Mucosa of rectum (tissue), 2 donors: ENCODE measurements at regions not wholly inside any gene's neighbourhood (a gene's known extent, or its start where the extent isn't known, plus 50 kb on each side); places are given as distances from the start of the nearest gene placed in this dataset.

Experiments
- H3K27ac ChIP-seq, 2 donors: one replicate each; pipeline ENCODE4 v1.7.0; 2013; ENCODE audit warnings: inconsistent platforms in 2 of 2, low read depth in 2 of 2, low read length in 2 of 2
- H3K27me3 ChIP-seq, 2 donors: one replicate each; pipeline ENCODE4 v1.7.0; 2013; ENCODE audit warnings: low read length in 2 of 2; ENCODE audit not compliant: control insufficient read depth in 2 of 2, insufficient read depth in 2 of 2
- H3K36me3 ChIP-seq, 2 donors: one replicate each; pipeline ENCODE4 v1.7.0; 2013; ENCODE audit warnings: low read length in 2 of 2; ENCODE audit not compliant: control insufficient read depth in 2 of 2, insufficient read depth in 2 of 2
- H3K4me1 ChIP-seq, 2 donors: one replicate each; pipeline ENCODE4 v1.7.0; 2013; ENCODE audit warnings: low read length in 2 of 2, mild to moderate bottlenecking in 1 of 2; ENCODE audit not compliant: control insufficient read depth in 2 of 2, insufficient read depth in 2 of 2
- H3K4me3 ChIP-seq, 2 donors: one replicate each; pipeline ENCODE4 v1.7.0; 2013; ENCODE audit warnings: low read length in 2 of 2
- H3K9ac ChIP-seq, 2 donors: one replicate each; pipeline ENCODE4 v1.7.0; 2013; ENCODE audit warnings: low read length in 2 of 2, low read depth in 1 of 2, mild to moderate bottlenecking in 1 of 2
- H3K9me3 ChIP-seq, 2 donors: one replicate each; pipeline ENCODE4 v1.7.0; 2013; ENCODE audit warnings: low read length in 2 of 2; ENCODE audit not compliant: control insufficient read depth in 2 of 2
- donor health status: healthy.
- donor health status: Normal muscosa, but diverticular disease.

GRCh38 chr7:136079066-136079465 is 101.9 kb upstream of the MTPN start:
- Histone ChIP-seq H3K27me3 (no peaks in the 10 kb centered on the region), H3K4me3 (no peak overlapping the region), H3K4me1 (no peaks in the 10 kb centered on the region), H3K9me3 (no peaks in the 10 kb centered on the region), H3K9ac (no peak overlapping the region), H3K36me3 (no peaks in the 10 kb centered on the region), H3K27ac (no peak overlapping the region)

- Histone ChIP-seq H3K27ac (no peak overlapping the region), H3K9me3 (no peaks in the 10 kb centered on the region), H3K27me3 (no peaks in the 10 kb centered on the region), H3K36me3 (no peaks in the 10 kb centered on the region), H3K9ac (no peak overlapping the region), H3K4me1 (no peaks in the 10 kb centered on the region), H3K4me3 (no peak overlapping the region)
Observed at GRCh38 chr7:136078630-136079029, 101.5 kb upstream of the MTPN start.

GRCh38 chr7:136076954-136077353 is 99.8 kb upstream of the MTPN start:
- no peak overlapping the region for H3K4me3 ChIP-seq
- H3K4me1 ChIP-seq = no peaks in the 10 kb centered on the region
- H3K9me3 ChIP-seq = no peaks in the 10 kb centered on the region

GRCh38 chr7:136074843-136075242 is 97.7 kb upstream of the MTPN start:
- Histone ChIP-seq H3K27ac (no peak overlapping the region), H3K36me3 (no peaks in the 10 kb centered on the region), H3K27me3 (no peaks in the 10 kb centered on the region), H3K4me3 (no peak overlapping the region), H3K9ac (no peak overlapping the region), H3K4me1 (no peaks in the 10 kb centered on the region), H3K9me3 (no peaks in the 10 kb centered on the region)

More at GRCh38 chr7:136076954-136077353, 99.8 kb upstream of the MTPN start:
- H3K27ac ChIP-seq = no peak overlapping the region
- H3K27me3 ChIP-seq = no peaks in the 10 kb centered on the region
- H3K36me3 ChIP-seq = no peaks in the 10 kb centered on the region
- H3K9ac ChIP-seq = no peak overlapping the region

- Histone ChIP-seq H3K4me1 (no peaks in the 10 kb centered on the region), H3K9ac (no peak overlapping the region), H3K9me3 (no peaks in the 10 kb centered on the region), H3K4me3 (no peak overlapping the region), H3K27ac (no peak overlapping the region), H3K36me3 (no peaks in the 10 kb centered on the region), H3K27me3 (no peaks in the 10 kb centered on the region)
Observed at GRCh38 chr7:136072447-136072846, 95.3 kb upstream of the MTPN start.

GRCh38 chr7:136070736-136071505 is 93.8 kb upstream of the MTPN start:
- Histone ChIP-seq H3K9me3 (no peaks in the 10 kb centered on the region), H3K4me1 (no peaks in the 10 kb centered on the region), H3K36me3 (no peaks in the 10 kb centered on the region), H3K27ac (no peak overlapping the region), H3K4me3 (no peak overlapping the region), H3K9ac (no peak overlapping the region), H3K27me3 (no peaks in the 10 kb centered on the region)

GRCh38 chr7:136069840-136070529 is 92.8 kb upstream of the MTPN start:
- Histone ChIP-seq H3K36me3 (no peaks in the 10 kb centered on the region), H3K9ac (no peak overlapping the region), H3K27ac (no peak overlapping the region), H3K9me3 (no peaks in the 10 kb centered on the region), H3K4me1 (no peaks in the 10 kb centered on the region), H3K27me3 (no peaks in the 10 kb centered on the region), H3K4me3 (no peak overlapping the region)

GRCh38 chr7:136067277-136067676 is 90.1 kb upstream of the MTPN start:
- no peaks in the 10 kb centered on the region for H3K4me1 ChIP-seq
- no peak overlapping the region for H3K4me3 ChIP-seq
- H3K27ac ChIP-seq = no peak overlapping the region
- H3K36me3 ChIP-seq = no peaks in the 10 kb centered on the region
- no peak overlapping the region for H3K9ac ChIP-seq
- no peaks in the 10 kb centered on the region for H3K9me3 ChIP-seq
- no peaks in the 10 kb centered on the region for H3K27me3 ChIP-seq

GRCh38 chr7:136066304-136067143 is 89.4 kb upstream of the MTPN start:
- Histone ChIP-seq H3K27ac (no peak overlapping the region), H3K27me3 (no peaks in the 10 kb centered on the region), H3K4me3 (no peak overlapping the region), H3K36me3 (no peaks in the 10 kb centered on the region), H3K9me3 (no peaks in the 10 kb centered on the region), H3K4me1 (no peaks in the 10 kb centered on the region), H3K9ac (no peak overlapping the region)
